Inferior parietal cortex (tissue), 1 donor: ENCODE measurements at regions not wholly inside any gene's neighbourhood (a gene's known extent, or its start where the extent isn't known, plus 50 kb on each side); places are given as distances from the start of the nearest gene placed in this dataset.
"Not testable (repeated sequence)": the region's sequence is repeated elsewhere in the genome, so short reads cannot be mapped to it uniquely, and the experiment has no call there.

Source experiments
- DNase-seq: peaks from one replicate; pipeline ENCODE4 v3.0.0-alpha.2; 2016; ENCODE audit errors: extremely low spot score

GRCh38 chr10:9347933-9348332 lies 1293.4 kb downstream of the GATA3 start:
- not testable (repeated sequence) for DNase-seq

DNA sequence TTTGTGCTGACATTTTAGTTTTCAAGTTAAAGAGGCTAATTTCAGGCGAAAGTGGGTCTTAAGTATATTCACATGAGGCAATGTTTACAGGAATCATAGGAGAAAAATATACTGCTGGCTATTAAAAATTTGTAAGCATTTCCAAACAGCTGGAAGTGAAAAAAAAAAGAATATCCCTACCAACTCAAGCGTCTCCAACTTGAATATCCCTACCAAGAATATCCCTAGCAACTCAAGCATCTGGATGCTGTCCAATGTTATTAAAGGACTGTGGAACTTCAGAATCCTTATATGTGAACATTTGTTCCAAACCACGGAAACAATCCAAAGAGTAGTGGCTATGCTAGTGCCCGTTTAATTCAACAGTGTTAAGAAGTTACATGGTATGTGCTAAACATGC lies 1303.0 kb downstream of the GATA3 start:
- no peak for DNase-seq

- no peak for DNase-seq
These were observed 1308.2 kb downstream of the GATA3 start for GRCh38 chr10:9362721-9363120.

DNA sequence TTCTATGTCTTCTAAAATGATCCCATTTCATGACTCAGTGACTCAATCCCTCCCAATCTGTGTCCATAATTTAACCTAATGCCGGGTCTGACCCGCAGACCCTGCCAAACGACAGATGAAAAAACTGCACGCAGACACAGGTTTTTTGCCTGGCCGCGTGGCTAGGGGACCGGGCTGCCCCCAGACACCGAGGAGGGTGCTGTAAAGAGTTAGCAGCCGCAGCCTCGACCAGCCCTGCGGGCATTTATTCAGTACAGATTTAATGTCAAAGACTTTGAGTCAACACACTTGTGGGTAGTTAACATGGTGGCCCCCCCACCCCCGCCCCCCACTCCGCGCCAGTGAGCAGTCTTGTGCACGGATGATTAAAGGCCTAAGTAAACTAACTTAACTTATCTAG lies 1324.7 kb downstream of the GATA3 start:
- DNase-seq, result no peak

DNA sequence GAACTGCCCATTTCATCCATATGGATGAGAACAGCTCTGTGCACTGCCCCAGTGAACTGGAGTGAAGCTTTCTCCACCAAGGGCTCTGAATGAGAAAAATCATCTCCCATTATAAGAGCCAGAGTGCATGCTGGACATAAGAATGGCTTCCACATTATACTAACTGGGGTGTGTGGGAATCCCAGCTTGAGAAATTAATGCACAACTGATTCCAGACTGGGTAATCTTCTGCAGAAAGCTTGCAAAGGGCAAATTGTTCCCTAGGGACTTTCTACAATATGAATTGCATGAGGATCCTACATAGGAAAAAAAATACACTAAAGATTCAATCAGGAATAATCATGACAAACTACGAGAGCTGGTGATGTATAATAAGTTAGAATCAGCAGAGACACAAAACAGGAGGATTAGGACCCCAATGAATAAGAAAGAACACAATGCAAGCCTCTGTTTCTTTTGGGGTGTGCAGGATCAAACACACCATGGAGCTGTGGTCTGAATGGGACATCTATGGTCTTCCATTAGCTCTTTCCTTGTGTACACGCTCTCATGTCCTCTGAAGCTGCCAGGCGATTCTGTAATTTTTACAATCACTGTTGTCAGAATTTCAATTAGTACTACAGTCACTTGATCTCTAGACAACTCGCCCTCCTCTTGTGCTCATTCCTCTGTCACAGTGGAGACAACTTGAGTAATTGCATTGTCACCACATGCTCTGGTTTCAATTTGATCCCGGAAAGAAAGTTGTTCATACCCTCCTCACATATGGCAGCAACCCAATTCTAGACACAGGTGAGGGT lies 1327.4 kb downstream of the GATA3 start:
- DNase-seq, result no peak

DNA sequence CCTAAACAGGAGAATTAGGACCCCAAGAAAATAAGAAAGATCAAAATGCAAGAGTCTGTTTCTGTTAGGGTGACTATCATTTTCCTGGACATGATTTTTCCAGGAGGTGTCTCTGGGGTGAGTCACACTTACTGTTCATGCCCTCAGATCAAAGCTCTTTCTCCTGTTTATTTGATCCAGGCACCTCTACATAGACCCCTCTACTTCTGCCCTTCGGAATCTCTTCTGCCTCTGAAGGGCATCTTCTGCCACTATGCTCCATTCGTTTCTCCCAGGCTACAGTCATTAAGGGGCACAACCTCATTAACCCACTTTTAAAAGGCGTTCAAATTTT lies 1328.0 kb downstream of the GATA3 start:
- DNase-seq, result no peak

GRCh38 chr10:9390516-9390915 lies 1336.0 kb downstream of the GATA3 start:
- DNase-seq, result no peak

- no peak for DNase-seq
These were observed 1344.9 kb downstream of the GATA3 start for GRCh38 chr10:9399275-9399983.

DNA sequence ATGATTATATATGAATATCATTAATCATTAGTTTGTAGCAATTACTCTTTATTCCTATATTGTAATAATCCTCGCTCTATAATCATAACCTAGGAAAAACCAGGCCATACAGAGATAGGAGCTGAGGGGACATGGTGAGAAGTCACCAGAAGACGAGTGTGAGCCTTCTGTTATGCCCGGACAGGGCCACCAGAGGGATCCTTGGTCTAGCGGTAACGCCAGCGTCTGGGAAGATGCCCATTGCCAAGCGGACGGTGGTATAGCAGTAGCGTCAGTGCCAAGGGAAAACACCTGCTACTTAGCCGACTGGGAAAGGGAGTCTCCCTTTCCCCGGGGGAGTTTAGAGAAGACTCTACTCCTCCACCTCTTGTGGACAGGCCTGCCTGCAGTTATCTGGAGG lies 1347.6 kb downstream of the GATA3 start:
- not testable (repeated sequence) for DNase-seq

GRCh38 chr10:9402507-9403195 lies 1348.2 kb downstream of the GATA3 start:
- not testable (repeated sequence) for DNase-seq

- not testable (repeated sequence) for DNase-seq
These were observed 1352.7 kb downstream of the GATA3 start for GRCh38 chr10:9407201-9407600.

DNA sequence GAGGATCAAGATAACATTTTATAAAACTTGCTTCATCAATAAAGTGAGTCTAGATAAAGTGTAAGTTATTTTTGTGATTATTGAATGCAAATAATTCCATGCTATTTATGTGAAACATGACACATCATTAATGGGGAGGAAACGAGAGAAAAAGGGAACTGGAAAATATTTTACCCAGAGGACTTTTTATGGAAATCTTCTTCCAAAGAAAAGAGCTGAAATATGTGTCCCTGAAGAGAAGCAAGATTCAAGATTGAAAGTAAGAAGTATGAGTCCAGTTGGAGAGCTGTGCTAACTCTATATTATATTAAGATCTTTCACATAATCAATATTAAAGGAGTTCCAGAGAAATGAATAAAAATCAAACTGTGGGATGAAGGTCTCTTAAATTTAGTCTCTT lies 1361.8 kb downstream of the GATA3 start:
- no peak for DNase-seq

DNA sequence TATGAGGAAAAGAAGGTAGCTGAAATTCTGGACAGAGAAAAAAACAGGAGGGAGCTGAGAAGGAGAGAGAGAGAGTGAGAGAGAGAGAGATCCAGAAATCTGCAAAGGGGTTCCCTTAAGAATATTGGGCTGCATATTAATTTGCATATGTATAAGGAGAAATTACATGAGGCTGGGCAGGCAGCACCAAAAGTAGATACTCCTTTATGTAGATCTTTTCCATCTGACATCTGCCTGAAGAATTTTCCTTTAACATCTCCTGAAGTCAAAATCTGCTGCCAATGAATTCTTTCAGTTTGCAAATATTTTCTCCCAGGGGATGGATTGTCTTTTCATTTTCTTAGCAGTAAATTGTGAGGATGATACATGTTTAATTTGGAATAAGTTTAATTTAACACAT lies 1365.3 kb downstream of the GATA3 start:
- no peak for DNase-seq

- DNase-seq, result no peak
These were observed 1372.7 kb downstream of the GATA3 start for GRCh38 chr10:9427209-9427608.

DNA sequence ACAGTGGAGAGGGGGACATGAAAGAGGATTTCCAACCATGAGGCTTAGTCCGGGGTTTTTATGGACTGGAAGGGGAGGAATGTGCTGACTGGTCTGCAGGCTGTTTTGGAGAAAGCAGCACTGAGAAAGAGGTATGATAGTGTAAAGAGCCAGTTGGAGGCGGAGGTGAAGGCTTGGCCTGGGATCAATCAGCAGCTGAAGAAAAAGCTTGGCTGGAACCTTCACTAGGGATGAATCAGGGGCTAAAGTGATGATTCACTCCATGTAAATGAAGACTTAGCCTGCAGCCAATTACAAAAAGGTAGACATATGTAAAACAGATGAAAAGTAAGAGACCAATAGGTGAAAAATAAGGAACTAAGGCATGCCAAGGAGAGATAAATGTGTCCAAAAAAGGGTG lies 1382.6 kb downstream of the GATA3 start:
- no peak for DNase-seq

GRCh38 chr10:9443758-9444157 lies 1389.3 kb downstream of the GATA3 start:
- no peak for DNase-seq

GRCh38 chr10:9449530-9449929 lies 1395.0 kb downstream of the GATA3 start:
- no peak for DNase-seq

GRCh38 chr10:9450801-9451200 lies 1396.3 kb downstream of the GATA3 start:
- DNase-seq, result no peak

DNA sequence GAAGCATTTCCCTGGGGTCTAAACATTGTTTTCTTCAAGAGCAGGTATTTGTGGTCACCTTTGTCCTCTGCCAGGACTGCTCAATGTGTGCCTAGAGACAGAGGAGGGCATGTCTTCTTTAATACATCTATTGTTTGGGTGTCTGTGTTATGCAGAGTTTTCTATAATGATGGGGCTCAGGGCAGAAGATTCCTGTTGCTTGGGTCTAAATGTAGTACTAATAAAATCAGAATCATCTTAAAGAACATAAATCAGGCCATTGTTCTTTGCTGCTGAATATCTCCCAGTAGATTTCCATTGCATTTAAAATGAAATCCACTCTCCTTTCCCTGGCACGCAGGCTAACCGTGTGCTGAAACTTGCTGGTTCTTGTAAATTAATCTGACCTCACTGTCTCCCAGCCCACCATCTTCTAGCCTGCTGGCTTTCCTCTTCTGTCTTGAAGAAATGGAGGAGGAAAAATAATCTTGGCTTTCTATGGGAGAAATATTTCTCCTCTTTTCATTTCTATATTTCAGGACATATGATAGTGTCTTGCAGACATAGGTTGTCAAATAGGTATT lies 1396.8 kb downstream of the GATA3 start:
- no peak for DNase-seq

- no peak for DNase-seq
These were observed 1397.6 kb downstream of the GATA3 start for GRCh38 chr10:9452056-9452455.

DNA sequence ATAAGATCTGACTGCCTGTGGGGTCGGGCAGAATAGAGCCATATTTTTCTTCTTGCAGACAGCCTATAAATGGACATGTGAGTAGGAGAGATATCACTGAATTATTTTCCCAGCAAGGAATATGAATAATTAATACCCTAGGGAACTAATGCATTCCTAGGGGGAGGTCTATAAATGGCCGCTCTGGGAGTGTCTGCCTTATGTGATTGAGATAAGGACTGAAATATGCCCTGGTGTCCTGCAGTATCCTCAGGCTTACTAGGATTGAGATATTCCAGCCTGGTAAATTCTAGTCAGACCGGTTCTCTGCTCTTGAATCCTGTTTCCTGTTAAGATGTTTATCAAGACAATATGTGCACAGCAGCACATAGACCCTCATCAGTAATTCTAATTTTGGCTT lies 1399.4 kb downstream of the GATA3 start:
- not testable (repeated sequence) for DNase-seq

DNA sequence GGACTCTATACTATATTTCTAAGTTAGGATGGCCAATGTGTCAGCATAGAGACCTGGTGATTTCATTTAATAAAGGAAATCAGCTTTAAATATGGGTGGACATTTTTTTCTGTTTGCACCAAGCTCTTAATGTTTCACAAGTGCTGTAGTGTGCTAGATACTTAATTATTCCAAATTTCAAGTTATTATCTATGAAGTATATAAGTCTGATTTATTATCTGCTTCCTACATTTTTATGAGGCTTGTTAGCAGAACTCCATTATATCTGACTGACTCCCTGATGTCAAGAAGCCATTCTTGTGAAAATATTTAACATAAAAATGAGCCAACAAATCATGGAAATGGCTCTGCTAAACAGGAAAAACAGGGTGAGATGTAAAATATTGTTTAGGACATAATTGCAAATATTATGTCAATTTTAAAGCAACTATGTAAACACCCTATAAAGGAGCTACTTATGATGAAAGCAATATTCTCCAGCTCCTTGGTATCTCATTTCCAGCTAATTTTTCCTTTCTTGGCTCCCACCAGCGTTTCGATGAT lies 1415.2 kb downstream of the GATA3 start:
- DNase-seq, result no peak
